ENCODE measurements at regions not wholly inside any gene's neighbourhood (a gene's known extent, or its start where the extent isn't known, plus 50 kb on each side); places are given as distances from the start of the nearest gene placed in this dataset.

DNA sequence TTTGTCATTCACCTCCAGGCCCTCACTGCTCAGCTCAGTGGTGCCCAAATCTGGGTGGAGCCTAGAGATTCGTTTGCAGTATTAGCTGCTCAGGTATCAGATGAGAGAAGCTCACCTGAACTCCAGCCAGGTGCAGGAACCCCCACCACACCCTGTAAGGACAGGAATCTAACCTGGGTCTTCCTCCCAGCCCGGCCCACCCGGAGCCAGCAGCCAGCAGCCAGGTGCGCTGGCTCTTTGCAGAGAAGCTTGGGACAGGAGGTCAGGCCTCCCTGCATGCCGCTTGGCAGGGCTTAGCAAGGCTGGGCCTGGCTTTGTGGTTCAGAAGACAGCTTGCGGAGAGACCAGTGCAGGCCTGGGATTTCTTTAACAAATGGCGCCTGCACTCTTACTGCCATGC is 125.6 kb upstream of the MYL2 start:
- TF ChIP-seq, protein P1, sequence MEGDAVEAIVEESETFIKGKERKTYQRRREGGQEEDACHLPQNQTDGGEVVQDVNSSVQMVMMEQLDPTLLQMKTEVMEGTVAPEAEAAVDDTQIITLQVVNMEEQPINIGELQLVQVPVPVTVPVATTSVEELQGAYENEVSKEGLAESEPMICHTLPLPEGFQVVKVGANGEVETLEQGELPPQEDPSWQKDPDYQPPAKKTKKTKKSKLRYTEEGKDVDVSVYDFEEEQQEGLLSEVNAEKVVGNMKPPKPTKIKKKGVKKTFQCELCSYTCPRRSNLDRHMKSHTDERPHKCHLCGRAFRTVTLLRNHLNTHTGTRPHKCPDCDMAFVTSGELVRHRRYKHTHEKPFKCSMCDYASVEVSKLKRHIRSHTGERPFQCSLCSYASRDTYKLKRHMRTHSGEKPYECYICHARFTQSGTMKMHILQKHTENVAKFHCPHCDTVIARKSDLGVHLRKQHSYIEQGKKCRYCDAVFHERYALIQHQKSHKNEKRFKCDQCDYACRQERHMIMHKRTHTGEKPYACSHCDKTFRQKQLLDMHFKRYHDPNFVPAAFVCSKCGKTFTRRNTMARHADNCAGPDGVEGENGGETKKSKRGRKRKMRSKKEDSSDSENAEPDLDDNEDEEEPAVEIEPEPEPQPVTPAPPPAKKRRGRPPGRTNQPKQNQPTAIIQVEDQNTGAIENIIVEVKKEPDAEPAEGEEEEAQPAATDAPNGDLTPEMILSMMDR (IDR thresholded peaks at IDR 0.05): no peak
- TF ChIP-seq POLR2A (IDR thresholded peaks at IDR 0.05) (no peak), EP300 (IDR thresholded peaks at IDR 0.05) (no peak)

Data from ovary (tissue), 3 donors.